ENCODE measurements at regions not wholly inside any gene's neighbourhood (a gene's known extent, or its start where the extent isn't known, plus 50 kb on each side); places are given as distances from the start of the nearest gene placed in this dataset.
"Not testable (repeated sequence)": the region's sequence is repeated elsewhere in the genome, so short reads cannot be mapped to it uniquely, and the experiment has no call there.

GRCh38 chr6:116982401-116982800 lies 105.4 kb downstream of the RFX6 start:
- intact Hi-C loops (cut with DNase I, micrococcal nuclease): no loop called here
- no peak for ATAC-seq
- no peak for DNase-seq

GRCh38 chr6:116983375-116983774 lies 106.3 kb downstream of the RFX6 start:
- intact Hi-C loops (cut with DNase I, micrococcal nuclease): no loop called here
- ATAC-seq (no peak), DNase-seq (no peak)

GRCh38 chr6:116986819-116987218 lies 109.8 kb downstream of the RFX6 start:
- DNase-seq (no peak), ATAC-seq (peak; percentile 96)
- intact Hi-C loops (cut with DNase I, micrococcal nuclease): no loop called here

- intact Hi-C loops (cut with DNase I, micrococcal nuclease): no loop called here
- no peak for DNase-seq
- ATAC-seq: no peak
Observed at GRCh38 chr6:116990679-116991078, 113.6 kb downstream of the RFX6 start.

GRCh38 chr6:116992546-116992945 lies 115.5 kb downstream of the RFX6 start:
- intact Hi-C loops (cut with DNase I, micrococcal nuclease): no loop called here
- ATAC-seq (no peak), DNase-seq (no peak)

GRCh38 chr6:116994447-116994846 lies 117.4 kb downstream of the RFX6 start:
- ATAC-seq: no peak
- no peak for DNase-seq
- intact Hi-C loops (cut with DNase I, micrococcal nuclease): no loop called here

- DNase-seq (no peak), ATAC-seq (no peak)
- intact Hi-C loops (cut with DNase I, micrococcal nuclease): no loop called here
Observed at GRCh38 chr6:116996842-116997241, 119.8 kb downstream of the RFX6 start.

- no peak for DNase-seq
- no peak for ATAC-seq
- intact Hi-C loops (cut with DNase I, micrococcal nuclease): no loop called here
Observed at GRCh38 chr6:116997496-116997895, 120.5 kb downstream of the RFX6 start.

- no peak for ATAC-seq
- DNase-seq: no peak
- intact Hi-C loops (cut with DNase I, micrococcal nuclease): no loop called here
Observed at GRCh38 chr6:117007659-117008058, 130.6 kb downstream of the RFX6 start.

- intact Hi-C loops (cut with DNase I, micrococcal nuclease): no loop called here
- no peak for DNase-seq
- ATAC-seq: no peak
Observed at GRCh38 chr6:117008618-117009017, 131.6 kb downstream of the RFX6 start.

GRCh38 chr6:117014641-117015473 lies 137.8 kb downstream of the RFX6 start:
- DNase-seq; intact Hi-C loops (cut with DNase I, micrococcal nuclease); ATAC-seq: not testable (repeated sequence)

- intact Hi-C loops (cut with DNase I, micrococcal nuclease); ATAC-seq; DNase-seq: not testable (repeated sequence)
Observed at GRCh38 chr6:117015474-117015804, 138.4 kb downstream of the RFX6 start.

GRCh38 chr6:117018771-117019170 lies 141.7 kb downstream of the RFX6 start:
- DNase-seq: no peak
- no peak for ATAC-seq
- intact Hi-C loops (cut with DNase I, micrococcal nuclease): no loop called here

GRCh38 chr6:117022774-117023173 lies 145.7 kb downstream of the RFX6 start:
- no peak for ATAC-seq

GRCh38 chr6:117025310-117025709 lies 148.3 kb downstream of the RFX6 start:
- intact Hi-C loops (cut with DNase I, micrococcal nuclease): no loop called here
- DNase-seq (no peak), ATAC-seq (no peak)

More at GRCh38 chr6:117022774-117023173, 145.7 kb downstream of the RFX6 start:
- DNase-seq: no peak
- intact Hi-C loops (cut with DNase I, micrococcal nuclease): no loop called here

GRCh38 chr6:117028256-117028655 lies 151.2 kb downstream of the RFX6 start:
- DNase-seq (no peak), ATAC-seq (no peak)
- intact Hi-C loops (cut with DNase I, micrococcal nuclease): no loop called here

GRCh38 chr6:117034547-117034946 lies 157.5 kb downstream of the RFX6 start:
- intact Hi-C loops (cut with DNase I, micrococcal nuclease): no loop called here
- ATAC-seq (no peak), DNase-seq (no peak)

- intact Hi-C loops (cut with DNase I, micrococcal nuclease): no loop called here
- no peak for ATAC-seq
- no peak for DNase-seq
Observed at GRCh38 chr6:117034971-117035370, 157.9 kb downstream of the RFX6 start.

GRCh38 chr6:117050301-117050700 lies 173.3 kb downstream of the RFX6 start:
- DNase-seq (no peak), ATAC-seq (no peak)
- intact Hi-C loops (cut with DNase I, micrococcal nuclease): no loop called here

- no peak for DNase-seq
- intact Hi-C loops (cut with DNase I, micrococcal nuclease): no loop called here
Observed at GRCh38 chr6:117072134-117072533, 193.2 kb upstream of the VGLL2 start.

GRCh38 chr6:117072781-117073180 lies 192.6 kb upstream of the VGLL2 start:
- ATAC-seq: no peak
- DNase-seq: no peak
- intact Hi-C loops (cut with DNase I, micrococcal nuclease): no loop called here

More at GRCh38 chr6:117072134-117072533, 193.2 kb upstream of the VGLL2 start:
- ATAC-seq: no peak

All from left colon (tissue), 2 donors.